Hepatocyte (in vitro differentiated cells): ENCODE measurements at regions not wholly inside any gene's neighbourhood (a gene's known extent, or its start where the extent isn't known, plus 50 kb on each side); places are given as distances from the start of the nearest gene placed in this dataset.

Experiments used
- CTCF ChIP-seq: fragments of 200-600 bp; sonication (generic); IDR thresholded peaks from 2 replicates; pipeline ENCODE4 v1.5.1; 2016; ENCODE audit warnings: antibody characterized with exemption, mild to moderate bottlenecking; ENCODE audit not compliant: poor library complexity
- EZH2 ChIP-seq: fragments of 200-600 bp; sonication (generic); IDR thresholded peaks from 2 replicates; pipeline ENCODE4 v1.6.1; 2016; ENCODE audit warnings: antibody characterized with exemption, mild to moderate bottlenecking, borderline replicate concordance
- EZH2phosphoT487 ChIP-seq: fragments of 200-600 bp; sonication (generic); IDR thresholded peaks from one replicate; pipeline ENCODE4 v1.6.1; 2018; ENCODE audit warnings: antibody characterized with exemption, mild to moderate bottlenecking, low read depth, moderate library complexity; ENCODE audit not compliant: unreplicated experiment, severe bottlenecking

GRCh38 chr13:76715075-76715474 is 171.1 kb downstream of the KCTD12 start:
- TF ChIP-seq CTCF (no peak), EZH2phosphoT487 (no peak), EZH2 (no peak)
